ENCODE measurements at regions not wholly inside any gene's neighbourhood (a gene's known extent, or its start where the extent isn't known, plus 50 kb on each side); places are given as distances from the start of the nearest gene placed in this dataset.

DNA sequence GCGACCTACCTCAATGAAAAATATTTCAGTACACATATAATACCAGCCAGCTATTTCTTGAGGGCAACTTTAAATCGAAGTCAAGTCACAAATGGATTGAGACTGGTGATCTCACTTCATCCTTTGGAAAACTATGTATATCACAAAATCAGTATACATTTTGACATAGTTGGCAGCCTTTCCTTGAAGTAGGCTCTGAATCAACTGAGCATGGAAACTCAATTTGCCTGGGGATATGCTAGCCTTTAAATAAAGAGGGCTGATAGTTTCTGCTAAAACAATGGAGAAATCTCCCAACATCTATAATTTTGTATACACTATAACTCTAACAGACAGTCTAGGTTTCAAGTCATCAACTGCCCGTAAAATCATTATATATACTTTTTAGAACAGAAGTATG is 282.8 kb upstream of the TENM3 start:
- no TSS peak for BruUV-seq (replicated peaks)
- WGBS (ENCODE audit: insufficient coverage, insufficient replicate concordance, low lambda C conversion rate, missing lambda C conversion rate), result 18% methylated on average over 3 of the region's 3 CpGs
- no peaks in the 10 kb centered on the region for H3K36me3 ChIP-seq (ENCODE audit: control insufficient read depth in 2 of 2, insufficient read depth in 2 of 2, low read length in 1 of 2)
- ATAC-seq (no peak), FAIRE-seq (no peak), DNase-seq (ENCODE audit: low read depth, low spot score) (no peak)
- ChIA-PET POLR2A (interaction anchor here (0.6 kb wide), 1 partner anchor 31 kb away, joined by 3 read pairs; no protein-coding TSS in a partner anchor), CTCF (no interaction called here), SMC1A (ENCODE audit: uncharacterized antibody, unreplicated experiment) (interaction anchor here (0.6 to 2.2 kb wide), 2 partner anchors 10 to 619 kb away, joined by 4 to 7 read pairs; no protein-coding TSS in a partner anchor), RAD21 (ENCODE audit: unreplicated experiment) (no interaction called here)
- no peak overlapping the region for H3K4me2 ChIP-seq (ENCODE audit: control insufficient read depth, insufficient read depth)
- H3K9ac ChIP-seq (ENCODE audit: control insufficient read depth, insufficient read depth, low read length), result no peak overlapping the region
- no peaks in the 10 kb centered on the region for H3K27me3 ChIP-seq (replicated peaks in 1 of 2; ENCODE audit: control insufficient read depth in 2 of 2, insufficient read depth in 2 of 2, low read length in 1 of 2)
- H3K4me1 ChIP-seq (ENCODE audit: control insufficient read depth, insufficient read depth, low read length), result no peaks in the 10 kb centered on the region
- no peaks in the 10 kb centered on the region for H4K20me1 ChIP-seq (ENCODE audit: control insufficient read depth, insufficient read depth)
- H2AFZ ChIP-seq (ENCODE audit: control insufficient read depth, low read depth, low read length), result no peak overlapping the region
- intact Hi-C loops (cut with micrococcal nuclease; ENCODE audit: unreplicated experiment), result no loop called here
- in situ Hi-C loops (cut with MboI), result no loop called here
- H3K4me3 ChIP-seq, result no peak overlapping the region
- H3K27ac ChIP-seq (ENCODE audit: control insufficient read depth, insufficient read depth), result no peak overlapping the region
- H3K79me2 ChIP-seq (ENCODE audit: control insufficient read depth, insufficient read depth, low read length), result no peaks in the 10 kb centered on the region
- TF ChIP-seq JUNB (IDR thresholded peaks at IDR 0.05) (no peak), ETV6 (conservative IDR thresholded peaks at IDR 0.05 in 1 of 2, IDR thresholded peaks at IDR 0.05 in 1 of 2; ENCODE audit: borderline replicate concordance in 1 of 2, low read depth in 1 of 2) (no peak), SMAD1 (IDR thresholded peaks at IDR 0.05; ENCODE audit: low read depth, partially characterized antibody) (no peak), IRF3 (IDR thresholded peaks at IDR 0.05) (no peak), SP1 (IDR thresholded peaks at IDR 0.05; ENCODE audit: low read depth, low read length) (no peak)
- no peaks in the 10 kb centered on the region for H3K9me3 ChIP-seq (replicated peaks; ENCODE audit: control insufficient read depth, insufficient read depth, low read length)

DNA sequence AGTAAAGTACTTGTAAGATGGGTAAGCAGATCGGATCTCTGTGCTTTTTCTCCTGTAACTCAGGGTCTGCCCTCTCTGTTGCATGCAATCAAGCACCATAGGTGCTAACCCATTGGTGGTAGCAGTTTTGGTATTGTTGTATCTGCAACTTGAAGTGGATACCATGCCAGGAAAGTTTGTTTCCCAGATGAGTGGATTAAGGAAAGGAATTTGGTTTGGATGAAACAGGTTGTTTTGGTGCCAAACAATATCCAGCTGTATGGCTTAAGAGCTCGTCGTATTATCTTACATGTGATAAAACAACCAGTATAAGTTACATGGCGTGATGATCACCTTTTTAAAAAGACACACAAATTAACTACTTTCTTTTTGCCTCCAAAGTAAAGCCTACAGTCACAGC is 280.9 kb upstream of the TENM3 start:
- H3K36me3 ChIP-seq (ENCODE audit: control insufficient read depth in 2 of 2, insufficient read depth in 2 of 2, low read length in 1 of 2), result no peaks in the 10 kb centered on the region
- TF ChIP-seq POLR2A (IDR thresholded peaks at IDR 0.05; ENCODE audit: low read depth, low read length) (no peak), SMAD1 (IDR thresholded peaks at IDR 0.05; ENCODE audit: low read depth, partially characterized antibody) (no peak), NR2C2 (IDR thresholded peaks at IDR 0.05; ENCODE audit: borderline replicate concordance, control insufficient read depth, insufficient read length, low read depth) (no peak), CBFB (IDR thresholded peaks at IDR 0.05; ENCODE audit: low read depth) (no peak), ZNF622 (IDR thresholded peaks at IDR 0.05) (no peak), POLR2AphosphoS2 (IDR thresholded peaks at IDR 0.05; ENCODE audit: low read depth, low read length) (no peak), HDAC6 (IDR thresholded peaks at IDR 0.05; ENCODE audit: unreplicated experiment) (no peak), GABPA (IDR thresholded peaks at IDR 0.05; ENCODE audit: low read depth) (no peak), EED (IDR thresholded peaks at IDR 0.05; ENCODE audit: low read depth) (no peak)
- TF ChIP-seq, protein P1, sequence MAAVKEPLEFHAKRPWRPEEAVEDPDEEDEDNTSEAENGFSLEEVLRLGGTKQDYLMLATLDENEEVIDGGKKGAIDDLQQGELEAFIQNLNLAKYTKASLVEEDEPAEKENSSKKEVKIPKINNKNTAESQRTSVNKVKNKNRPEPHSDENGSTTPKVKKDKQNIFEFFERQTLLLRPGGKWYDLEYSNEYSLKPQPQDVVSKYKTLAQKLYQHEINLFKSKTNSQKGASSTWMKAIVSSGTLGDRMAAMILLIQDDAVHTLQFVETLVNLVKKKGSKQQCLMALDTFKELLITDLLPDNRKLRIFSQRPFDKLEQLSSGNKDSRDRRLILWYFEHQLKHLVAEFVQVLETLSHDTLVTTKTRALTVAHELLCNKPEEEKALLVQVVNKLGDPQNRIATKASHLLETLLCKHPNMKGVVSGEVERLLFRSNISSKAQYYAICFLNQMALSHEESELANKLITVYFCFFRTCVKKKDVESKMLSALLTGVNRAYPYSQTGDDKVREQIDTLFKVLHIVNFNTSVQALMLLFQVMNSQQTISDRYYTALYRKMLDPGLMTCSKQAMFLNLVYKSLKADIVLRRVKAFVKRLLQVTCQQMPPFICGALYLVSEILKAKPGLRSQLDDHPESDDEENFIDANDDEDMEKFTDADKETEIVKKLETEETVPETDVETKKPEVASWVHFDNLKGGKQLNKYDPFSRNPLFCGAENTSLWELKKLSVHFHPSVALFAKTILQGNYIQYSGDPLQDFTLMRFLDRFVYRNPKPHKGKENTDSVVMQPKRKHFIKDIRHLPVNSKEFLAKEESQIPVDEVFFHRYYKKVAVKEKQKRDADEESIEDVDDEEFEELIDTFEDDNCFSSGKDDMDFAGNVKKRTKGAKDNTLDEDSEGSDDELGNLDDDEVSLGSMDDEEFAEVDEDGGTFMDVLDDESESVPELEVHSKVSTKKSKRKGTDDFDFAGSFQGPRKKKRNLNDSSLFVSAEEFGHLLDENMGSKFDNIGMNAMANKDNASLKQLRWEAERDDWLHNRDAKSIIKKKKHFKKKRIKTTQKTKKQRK (IDR thresholded peaks at IDR 0.05; ENCODE audit: low read depth, low read length), result no peak
- 28% methylated on average over 4 of the region's 4 CpGs for WGBS (ENCODE audit: insufficient coverage, insufficient replicate concordance, low lambda C conversion rate, missing lambda C conversion rate)
- no peaks in the 10 kb centered on the region for H4K20me1 ChIP-seq (ENCODE audit: control insufficient read depth, insufficient read depth)
- H3K9me3 ChIP-seq (replicated peaks; ENCODE audit: control insufficient read depth, insufficient read depth, low read length), result no peaks in the 10 kb centered on the region
- FAIRE-seq (no peak), DNase-seq (ENCODE audit: low read depth, low spot score) (no peak), ATAC-seq (no peak)
- in situ Hi-C loops (cut with MboI), result no loop called here
- no peak overlapping the region for H3K4me2 ChIP-seq (ENCODE audit: control insufficient read depth, insufficient read depth)
- H2AFZ ChIP-seq (ENCODE audit: control insufficient read depth, low read depth, low read length), result no peak overlapping the region
- SMC1A ChIA-PET (ENCODE audit: uncharacterized antibody, unreplicated experiment), result interaction anchor here (0.7 to 2.2 kb wide), 2 partner anchors 8 to 47 kb away, joined by 3 to 7 read pairs; no protein-coding TSS in a partner anchor
- no peaks in the 10 kb centered on the region for H3K4me1 ChIP-seq (ENCODE audit: control insufficient read depth, insufficient read depth, low read length)
- no peak overlapping the region for H3K9ac ChIP-seq (ENCODE audit: control insufficient read depth, insufficient read depth, low read length)
- no peak overlapping the region for H3K4me3 ChIP-seq
- RAD21 ChIA-PET (ENCODE audit: unreplicated experiment), result no interaction called here
- H3K27me3 ChIP-seq (replicated peaks in 1 of 2; ENCODE audit: control insufficient read depth in 2 of 2, insufficient read depth in 2 of 2, low read length in 1 of 2), result no peaks in the 10 kb centered on the region
- BruUV-seq (replicated peaks), result no TSS peak
- intact Hi-C loops (cut with micrococcal nuclease; ENCODE audit: unreplicated experiment), result no loop called here
- CTCF ChIA-PET, result interaction anchor here (1.9 kb wide), 1 partner anchor 10 kb away, joined by 4 read pairs; no protein-coding TSS in a partner anchor
- POLR2A ChIA-PET, result no interaction called here
- H3K27ac ChIP-seq (ENCODE audit: control insufficient read depth, insufficient read depth), result no peak overlapping the region
- no peaks in the 10 kb centered on the region for H3K79me2 ChIP-seq (ENCODE audit: control insufficient read depth, insufficient read depth, low read length)

All from GM12878 (cell line).